ENCODE measurements at regions not wholly inside any gene's neighbourhood (a gene's known extent, or its start where the extent isn't known, plus 50 kb on each side); places are given as distances from the start of the nearest gene placed in this dataset.

GRCh38 chr2:128970332-128971116 is 651.9 kb upstream of the HS6ST1 start:
- TF ChIP-seq, protein P1, sequence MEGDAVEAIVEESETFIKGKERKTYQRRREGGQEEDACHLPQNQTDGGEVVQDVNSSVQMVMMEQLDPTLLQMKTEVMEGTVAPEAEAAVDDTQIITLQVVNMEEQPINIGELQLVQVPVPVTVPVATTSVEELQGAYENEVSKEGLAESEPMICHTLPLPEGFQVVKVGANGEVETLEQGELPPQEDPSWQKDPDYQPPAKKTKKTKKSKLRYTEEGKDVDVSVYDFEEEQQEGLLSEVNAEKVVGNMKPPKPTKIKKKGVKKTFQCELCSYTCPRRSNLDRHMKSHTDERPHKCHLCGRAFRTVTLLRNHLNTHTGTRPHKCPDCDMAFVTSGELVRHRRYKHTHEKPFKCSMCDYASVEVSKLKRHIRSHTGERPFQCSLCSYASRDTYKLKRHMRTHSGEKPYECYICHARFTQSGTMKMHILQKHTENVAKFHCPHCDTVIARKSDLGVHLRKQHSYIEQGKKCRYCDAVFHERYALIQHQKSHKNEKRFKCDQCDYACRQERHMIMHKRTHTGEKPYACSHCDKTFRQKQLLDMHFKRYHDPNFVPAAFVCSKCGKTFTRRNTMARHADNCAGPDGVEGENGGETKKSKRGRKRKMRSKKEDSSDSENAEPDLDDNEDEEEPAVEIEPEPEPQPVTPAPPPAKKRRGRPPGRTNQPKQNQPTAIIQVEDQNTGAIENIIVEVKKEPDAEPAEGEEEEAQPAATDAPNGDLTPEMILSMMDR (IDR thresholded peaks at IDR 0.05): no peak
- no peak for TF ChIP-seq POLR2A (IDR thresholded peaks at IDR 0.05)

All from thyroid gland (tissue), 4 donors.